Thymus (tissue), 11 donors: ENCODE measurements at regions not wholly inside any gene's neighbourhood (a gene's known extent, or its start where the extent isn't known, plus 50 kb on each side); places are given as distances from the start of the nearest gene placed in this dataset.

ENCODE experiments used
- DNase-seq, 9 donors: peaks; one replicate each; pipeline ENCODE4 v3.0.0-alpha.2; 2013; ENCODE audit warnings: low spot score in 9 of 9, low read depth in 6 of 9, missing footprints in 1 of 9
- H3K27ac ChIP-seq, 2 donors: one replicate each; pipeline ENCODE4 v1.5.1; 2013; ENCODE audit warnings: control low read depth in 1 of 2, low read depth in 1 of 2, low read length in 1 of 2, mild to moderate bottlenecking in 1 of 2, moderate library complexity in 1 of 2
- H3K27me3 ChIP-seq, 2 donors: one replicate each; pipeline ENCODE4 v1.5.1; 2013; ENCODE audit warnings: low read length in 1 of 2; ENCODE audit not compliant: control insufficient read depth in 2 of 2, insufficient read depth in 1 of 2
- H3K36me3 ChIP-seq, 2 donors: one replicate each; pipeline ENCODE4 v1.5.1; 2013; ENCODE audit warnings: low read length in 1 of 2, mild to moderate bottlenecking in 1 of 2, moderate library complexity in 1 of 2; ENCODE audit not compliant: control insufficient read depth in 2 of 2, insufficient read depth in 2 of 2
- H3K4me1 ChIP-seq, 2 donors: one replicate each; pipeline ENCODE4 v1.5.1; 2013; ENCODE audit warnings: low read length in 2 of 2; ENCODE audit not compliant: control insufficient read depth in 2 of 2, insufficient read depth in 2 of 2
- H3K4me3 ChIP-seq, 2 donors: one replicate each; pipeline ENCODE4 v1.5.1; 2013; ENCODE audit warnings: low read length in 2 of 2, control low read depth in 1 of 2, mild to moderate bottlenecking in 1 of 2
- H3K9me3 ChIP-seq, 2 donors: one replicate each; pipeline ENCODE4 v1.5.1; 2013; ENCODE audit warnings: low read length in 1 of 2, mild to moderate bottlenecking in 1 of 2; ENCODE audit not compliant: control insufficient read depth in 2 of 2, insufficient read depth in 1 of 2
- WGBS: extraction: QIAGEN DNeasy Blood & Tissue Kit; methylation state at CpG from one replicate; pipeline ENCODE4 v1.1.7; 2013; 5-methylcytosine and 5-hydroxymethylcytosine counted together
- donor health status: healthy.

GRCh38 chr10:47109906-47110305, 190.1 kb upstream of the GDF10 start:
- no peak overlapping the region for H3K27ac ChIP-seq
- no peak for DNase-seq
- no peaks in the 10 kb centered on the region for H3K36me3 ChIP-seq
- peaks cover 0 to 8% of the 10 kb centered on the region in 2 donors for H3K4me1 ChIP-seq
- H3K27me3 ChIP-seq = no peaks in the 10 kb centered on the region
- 94% methylated on average over 2 of the region's 2 CpGs for WGBS
- H3K9me3 ChIP-seq = no peaks in the 10 kb centered on the region
- no peak overlapping the region for H3K4me3 ChIP-seq

DNA sequence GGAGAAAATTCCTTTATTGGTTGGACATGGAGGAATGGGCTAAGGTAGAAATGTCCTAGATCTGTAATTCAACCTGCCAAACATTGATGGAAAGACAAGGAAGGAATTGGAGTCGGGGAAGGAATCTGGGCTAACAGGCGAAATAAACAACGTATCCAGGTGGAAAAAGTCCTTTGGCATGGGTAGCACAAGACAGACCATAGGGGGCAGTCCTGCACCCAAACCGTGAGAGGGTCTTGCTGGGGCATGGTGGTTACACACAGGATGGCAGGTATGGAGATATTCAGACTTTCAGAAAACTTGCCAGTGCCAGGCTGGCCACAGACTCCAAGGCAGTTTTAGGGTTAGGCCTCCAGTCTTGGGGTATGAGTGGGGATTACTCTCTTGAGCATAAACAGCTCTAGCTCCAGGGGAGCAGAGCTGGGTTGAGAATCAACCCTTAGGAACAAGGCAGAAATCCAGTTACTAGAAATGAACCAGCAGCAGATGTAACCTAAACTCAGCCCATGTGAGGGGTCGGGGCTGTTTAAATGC, 188.6 kb upstream of the GDF10 start:
- Histone ChIP-seq H3K4me3 (no peak overlapping the region), H3K27me3 (no peaks in the 10 kb centered on the region), H3K4me1 (peaks cover 0 to 8% of the 10 kb centered on the region in 2 donors), H3K9me3 (no peaks in the 10 kb centered on the region), H3K27ac (no peak overlapping the region), H3K36me3 (no peaks in the 10 kb centered on the region)
- no peak for DNase-seq
- WGBS = 94% methylated on average over 5 of the region's 5 CpGs

GRCh38 chr10:47112612-47113011, 187.4 kb upstream of the GDF10 start:
- 82% methylated on average over 4 of the region's 4 CpGs for WGBS
- Histone ChIP-seq H3K9me3 (no peaks in the 10 kb centered on the region), H3K36me3 (no peaks in the 10 kb centered on the region), H3K4me1 (peaks cover 0 to under 1% of the 10 kb centered on the region in 2 donors), H3K27ac (no peak overlapping the region), H3K27me3 (no peaks in the 10 kb centered on the region), H3K4me3 (no peak overlapping the region)
- DNase-seq = no peak

DNA sequence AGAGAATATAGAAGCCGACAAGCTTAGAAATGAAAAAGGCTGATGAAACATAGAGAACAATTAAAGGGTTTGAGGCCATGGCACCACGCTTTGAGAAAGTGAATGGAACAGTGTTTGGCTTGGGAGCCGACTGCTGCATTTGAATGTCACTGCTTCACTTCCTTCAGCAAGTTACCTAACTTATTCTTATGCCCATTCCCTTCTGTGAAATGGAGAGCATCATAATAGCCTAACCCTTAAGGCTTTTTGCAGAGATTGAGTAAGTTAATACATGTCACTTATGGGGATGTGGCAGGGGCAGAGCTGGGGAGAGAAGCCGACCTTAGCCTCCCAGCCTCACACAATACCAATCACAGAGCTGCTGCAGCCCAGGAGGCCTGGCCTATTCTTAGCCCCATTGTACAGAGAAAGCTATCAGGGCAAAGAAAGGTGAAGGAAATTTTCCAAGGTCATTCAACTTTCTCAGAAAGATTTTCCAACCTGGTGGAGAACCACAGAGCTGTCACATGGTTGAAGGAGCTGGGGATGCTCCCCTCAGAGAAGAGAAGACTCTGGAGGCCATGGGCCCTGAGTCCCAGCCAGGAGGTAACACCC, 186.0 kb upstream of the GDF10 start:
- Histone ChIP-seq H3K36me3 (no peaks in the 10 kb centered on the region), H3K27ac (no peak overlapping the region), H3K9me3 (no peaks in the 10 kb centered on the region), H3K27me3 (no peaks in the 10 kb centered on the region), H3K4me1 (no peaks in the 10 kb centered on the region), H3K4me3 (no peak overlapping the region)
- DNase-seq = no peak
- 97% methylated on average over 4 of the region's 4 CpGs for WGBS

DNA sequence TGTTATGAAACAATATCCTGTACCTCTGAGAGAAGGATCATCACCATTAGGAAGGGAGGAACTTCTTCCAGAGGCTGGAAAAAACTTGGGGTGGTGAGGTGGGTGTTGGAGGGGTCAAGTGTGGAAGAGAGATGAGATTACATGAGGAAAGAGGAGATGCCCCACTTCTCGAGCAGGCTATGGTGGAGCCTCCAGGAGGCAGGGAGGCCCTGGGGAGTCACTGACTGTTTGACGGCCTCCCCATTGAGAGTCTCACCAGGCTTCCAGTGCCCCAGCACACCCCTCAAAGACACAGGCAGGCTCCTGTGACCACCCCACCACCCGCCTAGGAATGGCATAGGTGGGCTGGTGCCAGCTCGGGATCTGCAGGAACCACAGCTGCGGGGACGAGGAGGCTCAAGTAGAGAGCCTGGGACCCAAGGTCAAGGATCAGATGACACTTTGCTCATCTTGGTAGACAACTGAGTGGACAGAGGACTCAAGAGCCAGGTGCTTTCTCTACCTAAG, 185.3 kb upstream of the GDF10 start:
- no peaks in the 10 kb centered on the region for H3K36me3 ChIP-seq
- no peaks in the 10 kb centered on the region for H3K9me3 ChIP-seq
- no peaks in the 10 kb centered on the region for H3K27me3 ChIP-seq
- H3K4me3 ChIP-seq = no peak overlapping the region
- WGBS = 86% methylated on average over 6 of the region's 6 CpGs
- H3K4me1 ChIP-seq = no peaks in the 10 kb centered on the region
- DNase-seq = no peak
- no peak overlapping the region for H3K27ac ChIP-seq

DNA sequence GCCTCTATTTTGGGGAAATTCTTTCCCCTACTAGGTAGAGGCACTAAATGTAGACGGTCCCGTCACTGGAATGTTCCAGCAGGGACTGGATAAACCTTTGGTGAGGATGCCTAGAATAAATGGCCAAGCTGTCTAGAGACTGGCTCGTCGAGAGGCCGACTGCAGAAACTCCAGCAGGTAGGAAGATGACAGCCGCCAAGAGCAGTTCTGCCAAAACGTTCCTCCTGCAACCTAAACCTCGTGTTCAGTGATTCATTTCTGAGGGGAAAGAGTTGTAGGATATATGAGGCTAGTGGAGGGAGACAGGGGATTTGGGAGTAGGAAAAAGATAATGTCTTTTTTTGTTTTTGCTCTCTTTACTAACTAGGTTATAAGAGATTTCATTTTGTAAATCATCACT, 184.7 kb upstream of the GDF10 start:
- no peak overlapping the region for H3K4me3 ChIP-seq
- no peak for DNase-seq
- 97% methylated on average over 8 of the region's 8 CpGs for WGBS
- H3K27me3 ChIP-seq = no peaks in the 10 kb centered on the region
- no peaks in the 10 kb centered on the region for H3K9me3 ChIP-seq
- H3K4me1 ChIP-seq = no peaks in the 10 kb centered on the region
- H3K36me3 ChIP-seq = no peaks in the 10 kb centered on the region
- H3K27ac ChIP-seq = no peak overlapping the region

DNA sequence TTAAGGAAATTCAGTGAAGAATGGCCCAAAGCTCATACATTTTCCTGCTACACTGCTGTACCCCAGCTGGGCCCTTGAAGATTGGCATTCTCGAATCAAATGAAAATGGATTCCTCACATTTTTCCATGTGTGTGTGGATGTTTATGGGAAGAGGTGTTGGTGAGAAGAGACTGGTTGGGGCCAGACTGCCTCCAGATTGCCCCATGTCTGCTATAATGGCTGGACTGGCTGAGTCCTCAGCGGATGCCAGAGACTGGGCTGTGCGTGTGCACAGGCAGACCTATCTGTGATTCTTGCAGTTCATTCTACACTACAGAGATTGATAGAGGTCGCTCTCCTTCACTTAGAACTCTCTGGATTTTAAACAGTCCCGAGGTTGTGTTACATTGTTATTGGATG, 183.6 kb upstream of the GDF10 start:
- Histone ChIP-seq H3K27me3 (no peaks in the 10 kb centered on the region), H3K36me3 (no peaks in the 10 kb centered on the region), H3K27ac (no peak overlapping the region), H3K4me1 (no peaks in the 10 kb centered on the region), H3K4me3 (no peak overlapping the region), H3K9me3 (no peaks in the 10 kb centered on the region)
- WGBS = 96% methylated on average over 5 of the region's 5 CpGs
- DNase-seq = no peak

- Histone ChIP-seq H3K9me3 (no peaks in the 10 kb centered on the region), H3K27me3 (no peaks in the 10 kb centered on the region), H3K4me3 (no peak overlapping the region), H3K27ac (no peak overlapping the region), H3K36me3 (no peaks in the 10 kb centered on the region), H3K4me1 (no peaks in the 10 kb centered on the region)
- WGBS = 98% methylated on average over 6 of the region's 6 CpGs
- no peak for DNase-seq
Observed at GRCh38 chr10:47118326-47118725, 181.7 kb upstream of the GDF10 start.

- H3K4me3 ChIP-seq = no peak overlapping the region
- no peaks in the 10 kb centered on the region for H3K9me3 ChIP-seq
- no peak overlapping the region for H3K27ac ChIP-seq
- H3K27me3 ChIP-seq = no peaks in the 10 kb centered on the region
- no peak for DNase-seq
- H3K36me3 ChIP-seq = no peaks in the 10 kb centered on the region
- no peaks in the 10 kb centered on the region for H3K4me1 ChIP-seq
- WGBS = 93% methylated on average over 7 of the region's 7 CpGs
Observed at GRCh38 chr10:47121336-47121735, 178.7 kb upstream of the GDF10 start.
